ENCODE measurements at regions not wholly inside any gene's neighbourhood (a gene's known extent, or its start where the extent isn't known, plus 50 kb on each side); places are given as distances from the start of the nearest gene placed in this dataset.
A peak's percentile ranks its signal among the peaks of the same experiment; 100 is the strongest.

DNA sequence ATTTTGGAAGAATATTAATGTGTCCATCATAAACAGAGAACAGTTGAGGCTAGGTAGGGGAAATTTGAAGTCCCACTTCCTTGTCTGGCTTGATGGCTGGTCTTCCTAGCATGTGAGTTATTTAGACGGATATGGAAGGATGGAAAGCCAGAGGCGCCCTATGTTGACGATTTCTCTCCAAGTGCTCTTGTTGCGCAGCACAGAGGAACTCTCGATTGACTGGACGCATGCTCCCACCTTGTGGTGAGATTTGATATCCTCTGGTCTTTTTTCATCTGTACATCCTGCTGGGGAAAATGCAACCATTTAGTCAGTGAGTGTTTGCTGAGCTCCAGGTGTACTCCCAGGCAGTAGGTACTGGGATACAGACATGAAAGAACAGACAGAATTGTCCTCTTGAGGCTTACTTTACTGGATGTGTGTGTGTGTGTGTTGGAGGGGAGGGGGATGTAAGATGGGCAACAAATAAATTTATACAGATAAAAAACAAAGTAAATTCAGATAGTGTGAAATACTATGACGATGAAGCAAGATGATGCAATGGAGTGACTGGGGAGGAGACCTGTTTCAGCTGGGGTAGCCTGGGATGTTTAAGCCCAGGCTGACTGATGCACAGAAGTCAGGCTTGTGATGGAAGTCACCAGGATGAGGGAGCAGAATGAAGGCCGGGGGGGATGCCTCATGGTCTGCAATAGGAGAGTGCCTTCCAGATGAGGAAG is 137.2 kb downstream of the TRIM43 start:
- POLR2A ChIA-PET: no interaction called here
- Histone ChIP-seq H3K36me3 (ENCODE audit: insufficient read depth, low read length) (no peaks in the 10 kb centered on the region), H3K4me1 (ENCODE audit: insufficient read depth, low read length) (no peaks in the 10 kb centered on the region), H3K4me3 (ENCODE audit: low read length) (no peak overlapping the region), H3K27me3 (ENCODE audit: control insufficient read depth in 1 of 2, insufficient read depth in 2 of 2, low read length in 2 of 2) (no peaks in the 10 kb centered on the region), H3K27ac (ENCODE audit: low read depth in 1 of 2, low read length in 2 of 2) (no peak overlapping the region), H3K9me3 (ENCODE audit: control insufficient read depth in 1 of 2, insufficient read depth in 1 of 2, low read length in 2 of 2) (no peaks in the 10 kb centered on the region)
- Mint-ChIP-seq H3K4me1 (ENCODE audit: low read depth) (no peaks in the 10 kb centered on the region), H3K4me3 (no peak overlapping the region), H3K27ac (no peak overlapping the region), H3K27me3 (peaks cover 30% of the 10 kb centered on the region), H3K9me3 (no peaks in the 10 kb centered on the region), H3K36me3 (ENCODE audit: low read depth) (no peaks in the 10 kb centered on the region)
- intact Hi-C loops (cut with DNase I, micrococcal nuclease): no loop called here
- no peak for ATAC-seq (ENCODE audit: poor library complexity)
- CTCF ChIA-PET: no interaction called here
- peak in 8 of 14 experiments; percentile 1 to 57 (median 18) for DNase-seq
- TF ChIP-seq, protein P1, sequence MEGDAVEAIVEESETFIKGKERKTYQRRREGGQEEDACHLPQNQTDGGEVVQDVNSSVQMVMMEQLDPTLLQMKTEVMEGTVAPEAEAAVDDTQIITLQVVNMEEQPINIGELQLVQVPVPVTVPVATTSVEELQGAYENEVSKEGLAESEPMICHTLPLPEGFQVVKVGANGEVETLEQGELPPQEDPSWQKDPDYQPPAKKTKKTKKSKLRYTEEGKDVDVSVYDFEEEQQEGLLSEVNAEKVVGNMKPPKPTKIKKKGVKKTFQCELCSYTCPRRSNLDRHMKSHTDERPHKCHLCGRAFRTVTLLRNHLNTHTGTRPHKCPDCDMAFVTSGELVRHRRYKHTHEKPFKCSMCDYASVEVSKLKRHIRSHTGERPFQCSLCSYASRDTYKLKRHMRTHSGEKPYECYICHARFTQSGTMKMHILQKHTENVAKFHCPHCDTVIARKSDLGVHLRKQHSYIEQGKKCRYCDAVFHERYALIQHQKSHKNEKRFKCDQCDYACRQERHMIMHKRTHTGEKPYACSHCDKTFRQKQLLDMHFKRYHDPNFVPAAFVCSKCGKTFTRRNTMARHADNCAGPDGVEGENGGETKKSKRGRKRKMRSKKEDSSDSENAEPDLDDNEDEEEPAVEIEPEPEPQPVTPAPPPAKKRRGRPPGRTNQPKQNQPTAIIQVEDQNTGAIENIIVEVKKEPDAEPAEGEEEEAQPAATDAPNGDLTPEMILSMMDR (IDR thresholded peaks at IDR 0.05): peak; percentile 11

- no peak for ATAC-seq (ENCODE audit: poor library complexity)
- intact Hi-C loops (cut with DNase I, micrococcal nuclease): no loop called here
- H3K4me3 ChIP-seq (ENCODE audit: low read length): no peak overlapping the region
- no peaks in the 10 kb centered on the region for H3K27me3 ChIP-seq (ENCODE audit: control insufficient read depth in 1 of 2, insufficient read depth in 2 of 2, low read length in 2 of 2)
- Mint-ChIP-seq H3K4me3 (no peak overlapping the region), H3K36me3 (ENCODE audit: low read depth) (no peaks in the 10 kb centered on the region), H3K4me1 (ENCODE audit: low read depth) (no peaks in the 10 kb centered on the region), H3K27me3 (peaks cover 33% of the 10 kb centered on the region), H3K27ac (no peak overlapping the region), H3K9me3 (no peaks in the 10 kb centered on the region)
- CTCF ChIA-PET: no interaction called here
- H3K4me1 ChIP-seq (ENCODE audit: insufficient read depth, low read length): no peaks in the 10 kb centered on the region
- no peak overlapping the region for H3K27ac ChIP-seq (ENCODE audit: low read depth in 1 of 2, low read length in 2 of 2)
- H3K9me3 ChIP-seq (ENCODE audit: control insufficient read depth in 1 of 2, insufficient read depth in 1 of 2, low read length in 2 of 2): no peaks in the 10 kb centered on the region
- no peak for DNase-seq
- TF ChIP-seq, protein P1 (IDR thresholded peaks at IDR 0.05): no peak
- POLR2A ChIA-PET: no interaction called here
- no peaks in the 10 kb centered on the region for H3K36me3 ChIP-seq (ENCODE audit: insufficient read depth, low read length)
These were observed 137.8 kb downstream of the TRIM43 start for GRCh38 chr2:95729597-95729955.

- Mint-ChIP-seq H3K4me1 (ENCODE audit: low read depth) (no peaks in the 10 kb centered on the region), H3K4me3 (no peak overlapping the region), H3K27me3 (peaks cover 42% of the 10 kb centered on the region), H3K9me3 (no peaks in the 10 kb centered on the region), H3K36me3 (ENCODE audit: low read depth) (no peaks in the 10 kb centered on the region), H3K27ac (no peak overlapping the region)
- no peak for DNase-seq
- H3K9me3 ChIP-seq (ENCODE audit: control insufficient read depth in 1 of 2, insufficient read depth in 1 of 2, low read length in 2 of 2): no peaks in the 10 kb centered on the region
- no peak for ATAC-seq (ENCODE audit: poor library complexity)
- TF ChIP-seq, protein P1 (IDR thresholded peaks at IDR 0.05): no peak
- no peaks in the 10 kb centered on the region for H3K27me3 ChIP-seq (ENCODE audit: control insufficient read depth in 1 of 2, insufficient read depth in 2 of 2, low read length in 2 of 2)
- H3K27ac ChIP-seq (ENCODE audit: low read depth in 1 of 2, low read length in 2 of 2): no peak overlapping the region
- ChIA-PET CTCF (no interaction called here), POLR2A (no interaction called here)
- H3K36me3 ChIP-seq (ENCODE audit: insufficient read depth, low read length): no peaks in the 10 kb centered on the region
- H3K4me3 ChIP-seq (ENCODE audit: low read length): no peak overlapping the region
- intact Hi-C loops (cut with DNase I, micrococcal nuclease): no loop called here
- H3K4me1 ChIP-seq (ENCODE audit: insufficient read depth, low read length): no peaks in the 10 kb centered on the region
These were observed 139.0 kb downstream of the TRIM43 start for GRCh38 chr2:95730813-95731212.

Measured in CD4-positive, alpha-beta T cell (primary cell).